ENCODE measurements at regions not wholly inside any gene's neighbourhood (a gene's known extent, or its start where the extent isn't known, plus 50 kb on each side); places are given as distances from the start of the nearest gene placed in this dataset.

- no peak for ATAC-seq
- TF ChIP-seq BACH2 (CRISPR knock-in tag; IDR thresholded peaks at IDR 0.05; ENCODE audit: borderline replicate concordance) (no peak), SNAI2 (CRISPR knock-in tag; IDR thresholded peaks at IDR 0.05) (no peak), PATZ1 (CRISPR knock-in tag; IDR thresholded peaks at IDR 0.05; ENCODE audit: borderline replicate concordance) (no peak), ARNTL (CRISPR knock-in tag; IDR thresholded peaks at IDR 0.05; ENCODE audit: borderline replicate concordance, low read depth) (no peak), CSRNP3 (CRISPR knock-in tag; IDR thresholded peaks at IDR 0.05) (no peak), TCF4 (CRISPR knock-in tag; IDR thresholded peaks at IDR 0.05; ENCODE audit: borderline replicate concordance) (no peak), OSR1 (CRISPR knock-in tag; IDR thresholded peaks at IDR 0.05) (no peak), ZC3H10 (CRISPR knock-in tag; IDR thresholded peaks at IDR 0.05) (no peak), ZNF70 (CRISPR knock-in tag; IDR thresholded peaks at IDR 0.05) (no peak), RARB (CRISPR knock-in tag; IDR thresholded peaks at IDR 0.05) (no peak), ESRRG (CRISPR knock-in tag; IDR thresholded peaks at IDR 0.05) (no peak), ZFP3 (CRISPR knock-in tag; IDR thresholded peaks at IDR 0.05) (no peak), GLIS3 (CRISPR knock-in tag; IDR thresholded peaks at IDR 0.05) (no peak), POU6F1 (CRISPR knock-in tag; IDR thresholded peaks at IDR 0.05; ENCODE audit: borderline replicate concordance, low read depth) (no peak), ZNF8 (CRISPR knock-in tag; IDR thresholded peaks at IDR 0.05) (no peak)
- TF ChIP-seq, protein P1, sequence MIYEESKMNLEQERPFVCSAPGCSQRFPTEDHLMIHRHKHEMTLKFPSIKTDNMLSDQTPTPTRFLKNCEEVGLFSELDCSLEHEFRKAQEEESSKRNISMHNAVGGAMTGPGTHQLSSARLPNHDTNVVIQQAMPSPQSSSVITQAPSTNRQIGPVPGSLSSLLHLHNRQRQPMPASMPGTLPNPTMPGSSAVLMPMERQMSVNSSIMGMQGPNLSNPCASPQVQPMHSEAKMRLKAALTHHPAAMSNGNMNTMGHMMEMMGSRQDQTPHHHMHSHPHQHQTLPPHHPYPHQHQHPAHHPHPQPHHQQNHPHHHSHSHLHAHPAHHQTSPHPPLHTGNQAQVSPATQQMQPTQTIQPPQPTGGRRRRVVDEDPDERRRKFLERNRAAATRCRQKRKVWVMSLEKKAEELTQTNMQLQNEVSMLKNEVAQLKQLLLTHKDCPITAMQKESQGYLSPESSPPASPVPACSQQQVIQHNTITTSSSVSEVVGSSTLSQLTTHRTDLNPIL (CRISPR knock-in tag; IDR thresholded peaks at IDR 0.05; ENCODE audit: low read depth), result no peak
Measured at GRCh38 chr6:105978974-105979373, 107.2 kb upstream of the PRDM1 start.

DNA sequence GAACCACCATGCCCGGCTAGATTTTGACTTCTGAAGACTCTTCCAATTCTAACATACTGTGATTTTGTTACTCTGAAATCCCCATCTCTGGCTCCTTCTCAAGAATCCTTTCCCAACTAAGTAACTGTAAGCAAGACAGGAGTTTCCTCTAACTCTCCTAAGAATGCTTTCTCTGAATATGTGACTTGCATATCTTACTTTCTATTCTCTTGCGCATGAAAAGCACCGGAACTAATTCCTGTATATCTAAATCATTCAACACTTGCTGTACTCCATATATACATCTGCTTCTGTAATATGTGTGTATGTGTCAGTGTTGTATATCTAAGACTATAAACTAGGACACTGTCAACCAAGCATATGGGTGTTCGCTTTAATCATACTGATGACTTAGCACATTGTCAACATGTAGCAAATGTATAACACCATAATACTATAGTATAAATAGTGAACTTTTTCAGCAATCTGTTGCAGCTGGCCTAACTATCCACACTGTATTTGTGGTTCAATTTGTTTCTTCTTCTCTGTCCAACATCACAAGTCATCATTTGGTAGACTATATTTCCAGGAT lies 108.1 kb upstream of the PRDM1 start:
- TF ChIP-seq ZNF70 (CRISPR knock-in tag; IDR thresholded peaks at IDR 0.05) (no peak), ISL1 (CRISPR knock-in tag; IDR thresholded peaks at IDR 0.05) (no peak), BACH2 (CRISPR knock-in tag; IDR thresholded peaks at IDR 0.05; ENCODE audit: borderline replicate concordance) (no peak), POU6F1 (CRISPR knock-in tag; IDR thresholded peaks at IDR 0.05; ENCODE audit: borderline replicate concordance, low read depth) (no peak), TCF4 (CRISPR knock-in tag; IDR thresholded peaks at IDR 0.05; ENCODE audit: borderline replicate concordance) (no peak), ARNTL (CRISPR knock-in tag; IDR thresholded peaks at IDR 0.05; ENCODE audit: borderline replicate concordance, low read depth) (no peak), ESRRG (CRISPR knock-in tag; IDR thresholded peaks at IDR 0.05) (no peak), GLIS3 (CRISPR knock-in tag; IDR thresholded peaks at IDR 0.05) (no peak), CSRNP3 (CRISPR knock-in tag; IDR thresholded peaks at IDR 0.05) (no peak), ZFP30 (CRISPR knock-in tag; IDR thresholded peaks at IDR 0.05) (no peak), ZNF8 (CRISPR knock-in tag; IDR thresholded peaks at IDR 0.05) (no peak), SNAI2 (CRISPR knock-in tag; IDR thresholded peaks at IDR 0.05) (no peak)
- TF ChIP-seq, protein P1 (CRISPR knock-in tag; IDR thresholded peaks at IDR 0.05; ENCODE audit: low read depth), result no peak

More for the DNA sequence above, 108.1 kb upstream of the PRDM1 start:
- ATAC-seq, result no peak

Measured in SK-N-SH treated with all-trans-retinoic acid at 6 μM for 48 hours (cell line).